CD4-positive, alpha-beta T cell treated with Interleukin-15 for 1 hour (primary cell): ENCODE measurements at regions not wholly inside any gene's neighbourhood (a gene's known extent, or its start where the extent isn't known, plus 50 kb on each side); places are given as distances from the start of the nearest gene placed in this dataset.
"Not testable (repeated sequence)": the region's sequence is repeated elsewhere in the genome, so short reads cannot be mapped to it uniquely, and the experiment has no call there.

Source experiments
- DNase-seq: peaks from one replicate; pipeline ENCODE4 v3.0.0-alpha.2; 2020

DNA sequence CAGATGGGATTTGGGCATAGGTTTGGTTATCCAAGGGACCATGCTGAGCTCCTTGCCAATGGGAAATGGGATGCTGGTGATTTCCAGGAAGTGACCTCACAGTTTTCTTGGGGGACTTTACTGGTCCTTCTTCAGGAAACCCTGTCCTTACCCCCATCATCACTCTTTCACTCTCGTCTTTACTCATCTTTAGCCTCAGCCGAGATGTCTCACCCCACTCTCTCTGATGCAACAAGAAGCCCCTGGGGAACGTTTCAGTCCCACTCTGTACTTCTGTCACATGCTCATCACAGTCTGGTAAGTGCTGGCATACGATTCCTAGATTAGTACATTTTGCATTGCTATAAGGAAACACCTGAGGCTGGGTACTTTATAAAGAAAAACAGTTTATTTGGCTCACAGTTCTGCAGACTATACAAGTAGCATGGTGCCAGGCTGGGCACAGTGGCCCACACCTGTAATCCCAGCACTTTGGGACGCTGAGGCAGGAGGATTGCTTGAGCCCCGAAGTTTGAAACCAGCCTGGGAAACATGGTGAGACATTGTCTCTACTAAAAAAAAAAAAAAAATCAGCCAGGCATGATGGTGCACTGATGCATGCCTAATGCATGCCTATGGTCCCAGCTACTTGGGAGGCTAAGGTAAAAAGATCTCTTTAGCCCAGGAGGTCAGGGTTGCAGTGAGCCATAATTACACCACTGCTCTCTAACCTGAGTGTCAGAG is 63.5 kb upstream of the VKORC1L1 start:
- no peak for DNase-seq

DNA sequence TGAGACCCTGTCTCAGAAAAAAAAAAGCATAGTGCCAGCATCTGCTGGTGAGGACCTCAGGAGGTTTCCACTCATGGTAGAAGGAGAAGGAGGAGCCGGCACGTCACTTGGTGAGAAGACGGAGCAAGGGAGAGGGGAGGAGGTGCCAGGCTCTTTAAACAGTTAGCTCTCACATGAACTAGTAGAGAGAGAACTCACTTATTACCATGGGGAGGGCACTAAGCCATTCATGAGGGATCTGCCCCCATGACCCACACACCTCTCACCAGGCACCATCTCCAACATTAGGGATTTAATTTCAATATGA is 62.9 kb upstream of the VKORC1L1 start:
- DNase-seq, result no peak

DNA sequence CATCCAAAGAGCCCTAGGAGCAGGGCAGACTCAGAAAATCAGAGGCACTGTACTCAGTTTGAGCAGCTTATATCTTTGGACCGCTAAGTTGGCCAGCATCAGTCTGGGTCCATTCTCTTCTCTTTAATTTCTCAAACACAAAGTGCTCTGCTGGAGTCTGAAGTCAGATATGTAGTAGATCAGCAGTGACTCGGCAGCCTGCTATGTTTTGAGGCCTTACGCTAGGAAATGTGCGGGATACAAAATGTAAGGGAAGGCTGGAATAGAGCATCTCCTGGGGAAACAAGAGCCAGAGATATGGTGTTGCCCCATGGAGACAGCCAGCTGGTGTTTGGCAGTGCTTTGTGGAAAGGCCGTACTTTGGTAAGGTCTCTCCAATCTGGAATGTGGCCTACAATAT is 60.6 kb upstream of the VKORC1L1 start:
- no peak for DNase-seq

DNA sequence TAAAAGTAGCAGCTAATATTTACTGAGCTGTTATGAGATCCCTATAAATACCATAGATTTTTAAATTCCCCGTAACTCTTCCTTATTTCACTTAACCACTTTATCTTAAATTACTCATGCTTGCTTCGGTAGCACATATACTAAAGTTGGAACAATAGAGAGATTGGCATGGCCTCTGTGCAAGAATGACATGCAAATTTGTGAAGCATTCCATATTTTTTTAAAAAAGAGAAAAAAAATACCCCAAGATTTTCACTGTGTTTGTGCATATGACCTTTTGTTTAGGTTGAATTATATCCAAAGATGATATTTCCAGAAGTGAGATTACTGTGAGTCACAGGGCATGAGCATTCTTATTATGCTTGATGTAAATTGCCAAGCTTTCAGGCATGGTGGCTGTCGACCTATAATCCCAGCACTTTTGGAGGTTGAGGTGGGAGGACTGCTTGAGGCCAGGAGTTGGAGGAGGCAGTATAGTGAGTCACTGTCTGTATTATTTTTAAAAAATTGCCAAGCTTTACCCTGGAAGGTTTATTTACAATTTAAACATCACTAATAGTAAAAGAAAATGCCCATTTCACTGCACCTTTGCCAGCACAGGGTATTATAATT is 58.2 kb upstream of the VKORC1L1 start:
- DNase-seq, result not testable (repeated sequence)

DNA sequence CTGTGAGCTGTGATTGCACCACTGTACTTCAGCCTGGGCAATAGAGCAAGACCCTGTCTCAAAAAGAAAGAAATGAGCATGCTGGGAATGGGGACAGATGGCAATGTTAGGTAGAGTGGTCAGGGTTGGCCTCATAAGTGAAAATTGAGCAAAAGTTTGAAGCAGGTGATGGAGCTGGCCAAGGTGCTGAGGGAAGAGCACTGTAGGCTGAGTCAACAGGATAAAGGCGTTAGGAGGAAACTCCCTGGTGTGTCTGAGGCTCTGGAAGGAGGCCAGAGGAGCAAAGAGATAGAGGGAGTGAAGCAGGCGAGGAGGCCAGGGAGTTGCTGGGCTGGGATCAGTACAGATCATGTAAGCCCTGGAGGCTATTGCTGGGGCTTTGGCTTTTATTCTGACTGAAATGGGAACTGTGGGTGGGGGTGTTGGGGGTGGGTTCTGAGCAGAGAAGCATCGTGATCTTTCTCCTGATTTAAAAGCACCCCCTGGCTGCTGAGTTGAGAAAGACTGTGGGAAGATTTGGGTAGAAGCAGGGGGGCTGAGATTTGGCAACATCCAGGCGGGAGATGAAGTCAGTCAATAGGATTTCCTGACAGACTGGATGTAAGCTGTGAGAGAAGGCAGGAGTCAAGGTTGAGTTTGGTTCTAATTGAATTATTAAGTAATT is 52.5 kb upstream of the VKORC1L1 start:
- DNase-seq, result no peak
